ENCODE measurements at regions not wholly inside any gene's neighbourhood (a gene's known extent, or its start where the extent isn't known, plus 50 kb on each side); places are given as distances from the start of the nearest gene placed in this dataset.

GRCh38 chr20:57849521-57850215, 139.9 kb upstream of the PMEPA1 start:
- no peak for TF ChIP-seq POLR2A (IDR thresholded peaks at IDR 0.05)
- TF ChIP-seq CTCF (IDR thresholded peaks at IDR 0.05): no peak
- DNase-seq: no peak
- WGBS, 2 donors: 71 to 96% methylated on average over 5 to 8 of the region's 16 CpGs

GRCh38 chr20:57849121-57849520, 139.3 kb upstream of the PMEPA1 start:
- Histone ChIP-seq H3K27ac (no peak overlapping the region), H3K4me1 (no peaks in the 10 kb centered on the region), H3K4me3 (no peak overlapping the region), H3K27me3 (no peaks in the 10 kb centered on the region), H3K9me3 (no peaks in the 10 kb centered on the region), H3K36me3 (no peaks in the 10 kb centered on the region)
- no peak for DNase-seq
- TF ChIP-seq CTCF (IDR thresholded peaks at IDR 0.05) (no peak), POLR2A (IDR thresholded peaks at IDR 0.05) (no peak)
- 73 to 90% methylated on average over 2 of the region's 4 CpGs for WGBS, 2 donors
- intact Hi-C loops (cut with DNase I): no loop called here

More at GRCh38 chr20:57849521-57850215, 139.9 kb upstream of the PMEPA1 start:
- Histone ChIP-seq H3K9me3 (no peaks in the 10 kb centered on the region), H3K36me3 (no peaks in the 10 kb centered on the region), H3K27ac (no peak overlapping the region), H3K4me1 (no peaks in the 10 kb centered on the region), H3K27me3 (no peaks in the 10 kb centered on the region), H3K4me3 (no peak overlapping the region)
- intact Hi-C loops (cut with DNase I): no loop called here

- no peaks in the 10 kb centered on the region for H3K9me3 ChIP-seq
- TF ChIP-seq POLR2A (IDR thresholded peaks at IDR 0.05): no peak
- no peak for TF ChIP-seq CTCF (IDR thresholded peaks at IDR 0.05)
- H3K27me3 ChIP-seq: no peaks in the 10 kb centered on the region
- no peaks in the 10 kb centered on the region for H3K36me3 ChIP-seq
- no peaks in the 10 kb centered on the region for H3K4me1 ChIP-seq
- H3K4me3 ChIP-seq: no peak overlapping the region
- intact Hi-C loops (cut with DNase I): no loop called here
- no peak overlapping the region for H3K27ac ChIP-seq
- no peak for DNase-seq
Observed at GRCh38 chr20:57848282-57848681, 138.5 kb upstream of the PMEPA1 start.

- Histone ChIP-seq H3K4me3 (no peak overlapping the region), H3K36me3 (no peaks in the 10 kb centered on the region), H3K27me3 (no peaks in the 10 kb centered on the region), H3K9me3 (no peaks in the 10 kb centered on the region), H3K27ac (no peak overlapping the region), H3K4me1 (no peaks in the 10 kb centered on the region)
- no peak for DNase-seq
- intact Hi-C loops (cut with DNase I): no loop called here
- TF ChIP-seq POLR2A (IDR thresholded peaks at IDR 0.05): no peak
- TF ChIP-seq CTCF (IDR thresholded peaks at IDR 0.05): no peak
Observed at GRCh38 chr20:57847104-57847503, 137.3 kb upstream of the PMEPA1 start.

- WGBS, 2 donors: 76 to 84% methylated on average over 9 to 10 of the region's 10 CpGs
- Histone ChIP-seq H3K27ac (no peak overlapping the region), H3K4me1 (no peaks in the 10 kb centered on the region), H3K27me3 (no peaks in the 10 kb centered on the region), H3K9me3 (no peaks in the 10 kb centered on the region), H3K4me3 (no peak overlapping the region), H3K36me3 (no peaks in the 10 kb centered on the region)
- TF ChIP-seq POLR2A (IDR thresholded peaks at IDR 0.05) (no peak), CTCF (IDR thresholded peaks at IDR 0.05) (no peak)
- intact Hi-C loops (cut with DNase I): no loop called here
- no peak for DNase-seq
Observed at GRCh38 chr20:57844626-57845596, 135.1 kb upstream of the PMEPA1 start.

Measured in esophagus squamous epithelium (tissue), 5 donors.